K562 (cell line): ENCODE measurements at regions not wholly inside any gene's neighbourhood (a gene's known extent, or its start where the extent isn't known, plus 50 kb on each side); places are given as distances from the start of the nearest gene placed in this dataset.

Source experiments
- CC2D1A ChIP-seq: fragments of 450-650 bp; IDR thresholded peaks from 2 replicates; pipeline ENCODE4 v1.6.1; 2017; ENCODE audit warnings: mild to moderate bottlenecking
- CTCF ChIP-seq, 3 experiments: IDR thresholded peaks in 2 of 3; conservative IDR thresholded peaks in 1 of 3; 2 replicates each; pipeline ENCODE4 v1.5.1; 2011 to 2012; ENCODE audit warnings: low read length in 3 of 3, mild to moderate bottlenecking in 3 of 3, control low read depth in 2 of 3, improper control_type of control experiment in 1 of 3, inconsistent platforms in 1 of 3, low read depth in 1 of 3, mixed read lengths in 1 of 3, moderate library complexity in 1 of 3; ENCODE audit not compliant: insufficient read depth in 2 of 3
- DNMT1 ChIP-seq: fragments of 450-650 bp; IDR thresholded peaks from 2 replicates; pipeline ENCODE4 v1.6.1; 2016; ENCODE audit warnings: antibody characterized with exemption, mild to moderate bottlenecking
- E2F6 ChIP-seq, 2 experiments: IDR thresholded peaks; 2 replicates each; pipeline ENCODE4 v1.6.1; 2011; ENCODE audit warnings: borderline replicate concordance in 1 of 2, control low read depth in 1 of 2, low read depth in 1 of 2, low read length in 1 of 2, mild to moderate bottlenecking in 1 of 2, mixed read lengths in 1 of 2, moderate library complexity in 1 of 2; ENCODE audit not compliant: insufficient read depth in 1 of 2, insufficient read length in 1 of 2, poor library complexity in 1 of 2, severe bottlenecking in 1 of 2; ENCODE audit errors: extremely low read depth in 1 of 2
- EP300 ChIP-seq: IDR thresholded peaks from 2 replicates; pipeline ENCODE4 v1.6.1; 2012; ENCODE audit warnings: low read length, improper control_type of control experiment
- ETS2 ChIP-seq: IDR thresholded peaks from 2 replicates; pipeline ENCODE4 v1.6.1; 2016; ENCODE audit warnings: borderline replicate concordance, missing genetic modification characterization, mild to moderate bottlenecking, moderate library complexity, missing compliant biosample characterization; ENCODE audit not compliant: poor library complexity, severe bottlenecking
- NR2C1 ChIP-seq, 2 experiments: fragments of 450-650 bp; IDR thresholded peaks; 2 replicates each; pipeline ENCODE4 v1.6.1; 2017; ENCODE audit warnings: mild to moderate bottlenecking in 2 of 2, antibody characterized with exemption in 1 of 2, inconsistent platforms in 1 of 2, missing compliant biosample characterization in 1 of 2, missing genetic modification characterization in 1 of 2
- PKNOX1 ChIP-seq: fragments of 450-650 bp; IDR thresholded peaks from 2 replicates; pipeline ENCODE4 v1.6.1; 2016
- POLR2A ChIP-seq: fragments of 450-650 bp; conservative IDR thresholded peaks from 2 replicates; pipeline ENCODE4 v1.6.1; 2016
- PRDM10 ChIP-seq: fragments of 450-650 bp; IDR thresholded peaks from 2 replicates; pipeline ENCODE4 v1.6.1; 2018; ENCODE audit not compliant: partially characterized antibody
- TCF7 ChIP-seq: sonication (generic); IDR thresholded peaks from 2 replicates; pipeline ENCODE4 v1.6.1; 2016; ENCODE audit warnings: antibody characterized with exemption, borderline replicate concordance
- VEZF1 ChIP-seq: fragments of 200-800 bp; sonication (Bioruptor generic); IDR thresholded peaks from 2 replicates; pipeline ENCODE4 v1.6.1; 2017; ENCODE audit warnings: missing genetic modification characterization, missing compliant biosample characterization
- XRCC3 ChIP-seq: fragments of 450-650 bp; IDR thresholded peaks from 2 replicates; pipeline ENCODE4 v1.6.1; 2017; ENCODE audit warnings: mild to moderate bottlenecking, moderate library complexity
- ZNF274 ChIP-seq: IDR thresholded peaks from 2 replicates; pipeline ENCODE4 v1.6.1; 2011; ENCODE audit warnings: low read depth, mild to moderate bottlenecking, low read length, moderate library complexity, borderline replicate concordance

GRCh38 chr9:107102011-107102410 is 181.1 kb upstream of the RAD23B start:
- no peak for TF ChIP-seq XRCC3
- TF ChIP-seq CTCF (IDR thresholded peaks at IDR 0.05 in 2 of 3, conservative IDR thresholded peaks at IDR 0.05 in 1 of 3; ENCODE audit: insufficient read depth in 2 of 3, low read depth in 1 of 3, low read length in 3 of 3): no peak
- TF ChIP-seq VEZF1 (CRISPR knock-in tag): no peak
- no peak for TF ChIP-seq CC2D1A
- no peak for TF ChIP-seq E2F6 (IDR thresholded peaks at IDR 0.05; ENCODE audit: borderline replicate concordance in 1 of 2, extremely low read depth in 1 of 2, insufficient read depth in 1 of 2, insufficient read length in 1 of 2, low read depth in 1 of 2, low read length in 1 of 2, poor library complexity in 1 of 2, severe bottlenecking in 1 of 2)
- TF ChIP-seq PKNOX1: no peak
- no peak for TF ChIP-seq POLR2A
- no peak for TF ChIP-seq EP300
- no peak for TF ChIP-seq TCF7
- no peak for TF ChIP-seq DNMT1
- no peak for TF ChIP-seq ETS2 (tag)
- TF ChIP-seq NR2C1 (IDR thresholded peaks at IDR 0.05): no peak
- no peak for TF ChIP-seq NR2C1 (tag; IDR thresholded peaks at IDR 0.05)
- TF ChIP-seq PRDM10: no peak
- TF ChIP-seq ZNF274: no peak
